Mesendoderm (in vitro differentiated cells): ENCODE measurements at regions not wholly inside any gene's neighbourhood (a gene's known extent, or its start where the extent isn't known, plus 50 kb on each side); places are given as distances from the start of the nearest gene placed in this dataset.

Experiments used
- DNase-seq: peaks from one replicate; pipeline ENCODE4 v3.0.0; 2013
- H2AK5ac ChIP-seq: 2 replicates; pipeline ENCODE4 v1.6.1; 2013; ENCODE audit warnings: low read length, inconsistent platforms
- H2BK120ac ChIP-seq: 2 replicates; pipeline ENCODE4 v1.6.1; 2013; ENCODE audit warnings: low read depth, mild to moderate bottlenecking, low read length, moderate library complexity, mixed read lengths
- H2BK15ac ChIP-seq: replicated peaks from 2 replicates; pipeline ENCODE4 v1.6.1; 2013; ENCODE audit warnings: low read depth, mild to moderate bottlenecking, moderate library complexity
- H2BK5ac ChIP-seq: 2 replicates; pipeline ENCODE4 v1.6.1; 2013; ENCODE audit warnings: low read length, inconsistent platforms
- H3K18ac ChIP-seq: 2 replicates; pipeline ENCODE4 v1.6.1; 2013; ENCODE audit warnings: mild to moderate bottlenecking, low read length, mixed read lengths
- H3K23ac ChIP-seq: one replicate; pipeline ENCODE4 v1.6.1; 2013; ENCODE audit warnings: low read length
- H3K27ac ChIP-seq: 2 replicates; pipeline ENCODE4 v1.5.1; 2013; ENCODE audit warnings: low read depth, mild to moderate bottlenecking, inconsistent platforms, low read length, moderate library complexity
- H3K27me3 ChIP-seq: 2 replicates; pipeline ENCODE4 v1.6.1; 2013; ENCODE audit warnings: low read length, control low read depth, mild to moderate bottlenecking, inconsistent platforms; ENCODE audit not compliant: insufficient read depth, poor library complexity
- H3K36me3 ChIP-seq: 2 replicates; pipeline ENCODE4 v1.6.1; 2013; ENCODE audit warnings: low read length, inconsistent platforms; ENCODE audit not compliant: control insufficient read depth, insufficient read depth
- H3K4ac ChIP-seq: one replicate; pipeline ENCODE4 v1.6.1; 2013; ENCODE audit warnings: low read depth, mild to moderate bottlenecking, low read length, moderate library complexity
- H3K4me1 ChIP-seq: 2 replicates; pipeline ENCODE4 v1.6.1; 2013; ENCODE audit warnings: low read depth, low read length, inconsistent platforms; ENCODE audit not compliant: control insufficient read depth
- H3K4me2 ChIP-seq: 2 replicates; pipeline ENCODE4 v1.6.1; 2013; ENCODE audit warnings: low read length
- H3K4me3 ChIP-seq: 2 replicates; pipeline ENCODE4 v1.5.1; 2013; ENCODE audit warnings: mild to moderate bottlenecking, low read length
- H3K56ac ChIP-seq: one replicate; pipeline ENCODE4 v1.6.1; 2013; ENCODE audit warnings: low read length
- H3K79me1 ChIP-seq: 2 replicates; pipeline ENCODE4 v1.6.1; 2013; ENCODE audit warnings: low read length, inconsistent platforms
- H3K79me2 ChIP-seq: 2 replicates; pipeline ENCODE4 v1.6.1; 2013; ENCODE audit warnings: mild to moderate bottlenecking, low read length; ENCODE audit not compliant: control insufficient read depth, insufficient read depth
- H3K9ac ChIP-seq: 2 replicates; pipeline ENCODE4 v1.6.1; 2013; ENCODE audit warnings: low read length, inconsistent platforms
- H4K5ac ChIP-seq: one replicate; pipeline ENCODE4 v1.6.1; 2013; ENCODE audit warnings: low read length
- H4K8ac ChIP-seq: one replicate; pipeline ENCODE4 v1.6.1; 2013; ENCODE audit warnings: low read depth, mild to moderate bottlenecking, control low read depth, low read length, moderate library complexity
- WGBS: extraction: QIAGEN DNeasy Blood & Tissue Kit; methylation state at CpG from one replicate; pipeline ENCODE4 v1.1.7; 2013; ENCODE audit warnings: low lambda C conversion rate, missing lambda C conversion rate; ENCODE audit not compliant: insufficient coverage; ENCODE audit errors: extremely low coverage; 5-methylcytosine and 5-hydroxymethylcytosine counted together

DNA sequence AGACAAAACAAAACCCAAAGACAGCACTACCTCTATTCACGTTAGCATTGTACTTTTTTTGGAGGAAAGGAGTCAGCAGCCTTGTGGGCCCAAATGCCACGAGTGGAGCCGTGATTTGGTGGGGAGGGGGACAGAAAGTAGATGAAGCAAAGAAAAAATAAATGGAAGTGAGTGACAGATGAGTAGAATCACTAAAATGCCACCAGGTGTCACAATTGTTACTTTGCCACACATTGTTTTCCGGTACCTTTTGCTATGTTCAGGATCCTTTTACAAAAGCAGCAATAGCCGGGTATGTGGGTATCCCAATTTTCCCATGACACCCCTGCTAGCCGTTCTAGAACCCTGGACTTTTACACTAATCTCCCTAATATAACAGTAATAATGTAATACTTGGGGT lies 85.0 kb upstream of the AK4 start:
- no CpG with 5 or more reads among the region's 6 CpGs for WGBS
- Histone ChIP-seq H3K27me3 (no peaks in the 10 kb centered on the region), H2BK5ac (no peak overlapping the region), H3K36me3 (no peaks in the 10 kb centered on the region), H3K4me1 (no peaks in the 10 kb centered on the region), H3K56ac (no peak overlapping the region), H4K5ac (no peak overlapping the region), H2AK5ac (no peak overlapping the region), H3K4me2 (no peak overlapping the region), H3K79me1 (no peaks in the 10 kb centered on the region), H2BK120ac (no peak overlapping the region), H2BK15ac (no peak overlapping the region), H3K23ac (no peak overlapping the region), H3K18ac (no peak overlapping the region), H3K9ac (no peak overlapping the region), H3K4me3 (no peak overlapping the region), H3K79me2 (peaks cover 10% of the 10 kb centered on the region), H4K8ac (no peak overlapping the region), H3K4ac (no peak overlapping the region), H3K27ac (no peak overlapping the region)
- DNase-seq = peak; percentile 34

- no peak overlapping the region for H3K27ac ChIP-seq
- H4K8ac ChIP-seq = no peak overlapping the region
- H3K4me3 ChIP-seq = no peak overlapping the region
- H3K9ac ChIP-seq = no peak overlapping the region
- H3K4me2 ChIP-seq = no peak overlapping the region
- H3K79me2 ChIP-seq = peaks cover 10% of the 10 kb centered on the region
- peaks cover 2% of the 10 kb centered on the region for H3K4me1 ChIP-seq
- H3K79me1 ChIP-seq = no peaks in the 10 kb centered on the region
- no peak overlapping the region for H2BK5ac ChIP-seq
- no peaks in the 10 kb centered on the region for H3K27me3 ChIP-seq
- no peak overlapping the region for H2BK120ac ChIP-seq
- H4K5ac ChIP-seq = no peak overlapping the region
- no peak overlapping the region for H2AK5ac ChIP-seq
- no peak for DNase-seq
- H3K18ac ChIP-seq = no peak overlapping the region
- H2BK15ac ChIP-seq = no peak overlapping the region
- no peaks in the 10 kb centered on the region for H3K36me3 ChIP-seq
- no peak overlapping the region for H3K23ac ChIP-seq
- H3K56ac ChIP-seq = no peak overlapping the region
- no peak overlapping the region for H3K4ac ChIP-seq
Measured at GRCh38 chr1:65064981-65065380, 83.0 kb upstream of the AK4 start.

- Histone ChIP-seq H2AK5ac (no peak overlapping the region), H3K4me3 (peak overlapping the region; percentile 8), H3K23ac (no peak overlapping the region), H3K4me1 (peaks cover 2% of the 10 kb centered on the region), H2BK5ac (no peak overlapping the region), H3K36me3 (no peaks in the 10 kb centered on the region), H3K9ac (peak overlapping the region; percentile 86), H2BK15ac (no peak overlapping the region), H3K27ac (peak overlapping the region; percentile 33), H3K27me3 (no peaks in the 10 kb centered on the region), H3K18ac (peak overlapping the region; percentile 61), H2BK120ac (no peak overlapping the region), H3K56ac (peak overlapping the region; percentile 97), H4K5ac (no peak overlapping the region), H3K79me1 (no peaks in the 10 kb centered on the region), H4K8ac (no peak overlapping the region), H3K4me2 (peak overlapping the region; percentile 65), H3K79me2 (peaks cover 10% of the 10 kb centered on the region), H3K4ac (no peak overlapping the region)
- peak; percentile 71 for DNase-seq
- no CpG with 5 or more reads among the region's 16 CpGs for WGBS
Measured at GRCh38 chr1:65065524-65066418, 82.2 kb upstream of the AK4 start.

DNA sequence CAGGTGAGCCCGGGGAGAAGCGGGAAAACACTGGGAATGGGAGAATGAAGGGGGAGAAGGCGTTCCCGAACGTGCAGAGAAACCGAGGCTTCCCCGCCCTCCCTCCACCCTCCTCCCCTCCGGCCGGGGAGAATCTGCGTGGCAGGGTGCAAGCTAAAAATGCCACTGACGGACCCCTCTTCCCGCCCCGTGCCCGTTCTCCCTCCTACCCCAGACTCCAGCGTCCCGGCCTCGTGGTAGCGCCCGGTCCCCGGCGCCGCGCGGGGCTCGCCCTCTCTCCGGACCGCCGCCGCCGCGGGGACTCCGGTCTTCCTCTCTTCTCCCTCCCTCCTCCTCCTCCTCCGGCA lies 81.6 kb upstream of the AK4 start:
- no peak for DNase-seq
- H4K5ac ChIP-seq = no peak overlapping the region
- no peak overlapping the region for H3K4ac ChIP-seq
- H3K4me2 ChIP-seq = peak overlapping the region; percentile 65
- WGBS = no CpG with 5 or more reads among the region's 33 CpGs
- H2BK15ac ChIP-seq = peak overlapping the region; percentile 37
- no peaks in the 10 kb centered on the region for H3K27me3 ChIP-seq
- H3K4me3 ChIP-seq = peak overlapping the region; percentile 8
- H2AK5ac ChIP-seq = no peak overlapping the region
- no peak overlapping the region for H2BK120ac ChIP-seq
- no peak overlapping the region for H4K8ac ChIP-seq
- H3K79me2 ChIP-seq = peaks cover 10% of the 10 kb centered on the region
- peak overlapping the region; percentile 74 for H3K27ac ChIP-seq
- H3K18ac ChIP-seq = peak overlapping the region; percentile 61
- peak overlapping the region; percentile 86 for H3K9ac ChIP-seq
- H3K79me1 ChIP-seq = no peaks in the 10 kb centered on the region
- peaks cover 2% of the 10 kb centered on the region for H3K4me1 ChIP-seq
- peak overlapping the region; percentile 97 for H3K56ac ChIP-seq
- no peak overlapping the region for H3K23ac ChIP-seq
- H2BK5ac ChIP-seq = no peak overlapping the region
- H3K36me3 ChIP-seq = no peaks in the 10 kb centered on the region

DNA sequence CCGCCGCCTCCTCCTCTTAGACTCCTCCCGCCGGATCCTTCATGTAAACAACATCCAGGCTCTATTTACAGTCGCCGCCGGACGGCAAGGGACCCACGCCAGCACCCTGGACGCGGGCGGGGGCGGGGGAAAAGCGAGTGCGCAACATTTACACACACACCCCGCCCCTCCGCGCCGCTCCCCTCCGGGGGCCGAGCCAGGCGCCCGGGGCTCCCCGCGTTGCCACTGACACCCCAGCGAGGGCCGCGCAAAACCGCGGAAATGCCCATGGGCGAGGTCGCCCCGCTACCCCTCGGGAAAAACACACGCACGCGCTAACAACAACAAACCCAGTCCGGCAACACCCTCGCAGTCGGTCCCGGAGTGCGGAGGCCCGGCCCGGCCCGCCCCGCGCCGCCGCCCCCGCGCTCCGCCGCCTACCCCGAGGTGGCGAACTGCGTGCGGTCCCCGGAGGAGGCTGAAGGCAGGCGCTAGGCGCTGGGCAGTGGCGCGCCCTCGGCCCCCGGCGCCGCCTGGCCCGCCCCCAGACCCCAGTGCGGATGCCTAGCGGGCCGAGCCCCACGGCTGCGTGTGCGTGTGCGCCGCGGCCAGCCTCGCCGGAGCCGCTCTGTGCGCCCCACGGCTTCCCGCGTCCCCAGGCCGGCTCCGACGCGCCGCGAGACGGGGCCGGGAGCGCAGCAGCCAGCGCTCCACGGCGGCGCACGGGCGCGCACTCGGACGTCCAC lies 81.1 kb upstream of the AK4 start:
- no CpG with 5 or more reads among the region's 101 CpGs for WGBS
- peak overlapping the region; percentile 86 for H3K9ac ChIP-seq

More for the DNA sequence above, 81.1 kb upstream of the AK4 start:
- peak overlapping the region; percentile 66 for H3K23ac ChIP-seq
- H3K4me2 ChIP-seq = peak overlapping the region; percentile 59
- H3K4ac ChIP-seq = peak overlapping the region; percentile 38
- H4K5ac ChIP-seq = no peak overlapping the region
- peak overlapping the region; percentile 8 for H3K4me3 ChIP-seq
- peak overlapping the region; percentile 57 for H3K18ac ChIP-seq
- no peak overlapping the region for H2AK5ac ChIP-seq
- no peaks in the 10 kb centered on the region for H3K79me1 ChIP-seq
- H3K27me3 ChIP-seq = no peaks in the 10 kb centered on the region
- no peak overlapping the region for H2BK120ac ChIP-seq
- peak overlapping the region; percentile 74 for H3K27ac ChIP-seq
- peak overlapping the region; percentile 82 for H4K8ac ChIP-seq
- peaks cover 10% of the 10 kb centered on the region for H3K79me2 ChIP-seq
- H2BK5ac ChIP-seq = peak overlapping the region; percentile 35
- peaks cover 2% of the 10 kb centered on the region for H3K4me1 ChIP-seq
- H2BK15ac ChIP-seq = peak overlapping the region; percentile 1
- H3K36me3 ChIP-seq = no peaks in the 10 kb centered on the region
- H3K56ac ChIP-seq = peak overlapping the region; percentile 97
- DNase-seq = peak; percentile 85
